ENCODE measurements at regions not wholly inside any gene's neighbourhood (a gene's known extent, or its start where the extent isn't known, plus 50 kb on each side); places are given as distances from the start of the nearest gene placed in this dataset.

DNA sequence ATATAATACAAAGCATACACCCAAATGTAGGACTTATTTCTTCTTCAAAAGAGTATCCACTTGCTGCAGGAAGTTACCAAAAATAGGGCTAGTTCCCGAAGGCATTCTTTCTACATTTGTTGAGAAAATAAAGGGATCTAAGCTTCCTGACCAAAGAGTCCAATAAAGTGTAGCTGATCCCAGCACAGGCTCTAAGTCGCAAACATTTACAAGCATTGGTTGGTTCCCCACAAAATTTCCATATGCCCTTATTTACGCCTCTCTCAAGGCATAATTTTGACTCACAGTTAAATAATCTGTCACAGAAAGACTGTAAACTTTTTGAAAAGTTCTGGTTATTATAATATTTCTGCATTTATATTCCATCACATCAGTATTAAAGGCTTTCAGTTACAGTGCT is 1520.1 kb upstream of the ZEB2 start:
- TF ChIP-seq, protein P1, sequence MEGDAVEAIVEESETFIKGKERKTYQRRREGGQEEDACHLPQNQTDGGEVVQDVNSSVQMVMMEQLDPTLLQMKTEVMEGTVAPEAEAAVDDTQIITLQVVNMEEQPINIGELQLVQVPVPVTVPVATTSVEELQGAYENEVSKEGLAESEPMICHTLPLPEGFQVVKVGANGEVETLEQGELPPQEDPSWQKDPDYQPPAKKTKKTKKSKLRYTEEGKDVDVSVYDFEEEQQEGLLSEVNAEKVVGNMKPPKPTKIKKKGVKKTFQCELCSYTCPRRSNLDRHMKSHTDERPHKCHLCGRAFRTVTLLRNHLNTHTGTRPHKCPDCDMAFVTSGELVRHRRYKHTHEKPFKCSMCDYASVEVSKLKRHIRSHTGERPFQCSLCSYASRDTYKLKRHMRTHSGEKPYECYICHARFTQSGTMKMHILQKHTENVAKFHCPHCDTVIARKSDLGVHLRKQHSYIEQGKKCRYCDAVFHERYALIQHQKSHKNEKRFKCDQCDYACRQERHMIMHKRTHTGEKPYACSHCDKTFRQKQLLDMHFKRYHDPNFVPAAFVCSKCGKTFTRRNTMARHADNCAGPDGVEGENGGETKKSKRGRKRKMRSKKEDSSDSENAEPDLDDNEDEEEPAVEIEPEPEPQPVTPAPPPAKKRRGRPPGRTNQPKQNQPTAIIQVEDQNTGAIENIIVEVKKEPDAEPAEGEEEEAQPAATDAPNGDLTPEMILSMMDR (conservative IDR thresholded peaks at IDR 0.05; ENCODE audit: low read depth, low read length), result no peak
- no peak overlapping the region for H3K4me3 ChIP-seq (ENCODE audit: low read length)
- DNase-seq (ENCODE audit: low read depth), result no peak

DNA sequence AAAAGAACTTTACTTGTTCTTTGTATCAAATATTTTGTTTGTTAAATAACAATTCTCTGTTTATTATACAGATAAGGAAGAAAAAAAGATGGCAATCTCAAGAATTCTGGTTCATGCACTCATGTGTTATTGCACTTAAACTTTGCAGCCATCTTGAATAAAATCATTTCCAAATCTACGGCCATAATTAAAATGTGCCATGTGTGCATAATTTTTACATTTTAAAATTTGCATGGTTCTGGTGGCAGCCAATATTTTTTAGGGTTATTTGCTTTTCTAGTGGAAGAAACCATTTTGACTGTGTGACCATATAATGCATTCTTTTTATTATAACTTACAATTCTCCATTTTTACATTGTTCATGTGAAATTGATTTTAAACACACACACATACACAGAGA is 1518.1 kb upstream of the ZEB2 start:
- no peak overlapping the region for H3K4me3 ChIP-seq (ENCODE audit: low read length)
- TF ChIP-seq, protein P1 (conservative IDR thresholded peaks at IDR 0.05; ENCODE audit: low read depth, low read length), result no peak
- DNase-seq (ENCODE audit: low read depth), result no peak

DNA sequence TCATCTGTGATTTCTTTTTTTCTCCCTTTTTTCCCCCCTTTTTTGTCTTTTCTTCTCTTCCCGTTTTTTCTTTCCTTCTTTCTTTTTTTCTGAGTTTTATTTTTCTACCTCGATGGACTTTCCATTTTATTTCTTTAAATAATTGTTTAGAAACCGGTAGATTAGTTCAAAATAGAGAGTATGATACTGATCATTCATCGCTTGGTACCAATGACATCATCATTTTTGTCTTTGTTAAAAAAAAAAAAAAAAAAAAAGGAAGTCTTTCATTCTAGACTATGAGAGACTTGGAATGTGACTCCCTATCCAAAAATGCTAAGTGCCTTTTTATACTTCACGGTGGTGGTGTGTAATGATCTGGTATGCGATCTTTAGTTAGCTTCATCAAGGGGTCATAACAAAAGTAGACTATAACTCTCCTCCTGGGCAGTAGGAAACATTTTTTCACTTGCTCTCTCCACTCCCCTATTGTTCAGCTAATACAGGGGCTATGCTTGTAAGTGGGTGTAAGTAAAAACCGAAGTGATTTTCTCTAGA is 1517.5 kb upstream of the ZEB2 start:
- no peak overlapping the region for H3K4me3 ChIP-seq (ENCODE audit: low read length)
- TF ChIP-seq, protein P1 (conservative IDR thresholded peaks at IDR 0.05; ENCODE audit: low read depth, low read length), result no peak
- DNase-seq (ENCODE audit: low read depth), result no peak

DNA sequence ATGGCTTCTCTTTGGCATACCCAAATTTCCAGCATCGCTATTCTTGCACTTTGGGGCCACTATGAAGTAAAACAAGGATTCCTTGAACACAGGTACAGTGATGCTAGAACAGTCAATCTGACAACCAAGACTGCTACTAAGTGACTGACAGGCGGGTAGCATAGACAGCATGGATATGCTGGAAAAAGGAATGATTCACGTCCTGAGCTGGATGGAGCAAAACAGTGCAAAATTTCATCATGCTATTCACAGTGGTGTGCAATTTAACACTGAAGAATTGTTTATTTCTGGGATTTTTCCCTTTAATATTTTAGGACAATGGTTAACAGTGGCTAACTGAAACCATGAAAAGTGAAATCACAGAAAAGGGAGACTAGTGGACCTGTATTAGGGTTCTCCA is 1511.2 kb upstream of the ZEB2 start:
- H3K4me3 ChIP-seq (ENCODE audit: low read length), result no peak overlapping the region
- DNase-seq (ENCODE audit: low read depth), result no peak
- TF ChIP-seq, protein P1 (conservative IDR thresholded peaks at IDR 0.05; ENCODE audit: low read depth, low read length), result no peak

DNA sequence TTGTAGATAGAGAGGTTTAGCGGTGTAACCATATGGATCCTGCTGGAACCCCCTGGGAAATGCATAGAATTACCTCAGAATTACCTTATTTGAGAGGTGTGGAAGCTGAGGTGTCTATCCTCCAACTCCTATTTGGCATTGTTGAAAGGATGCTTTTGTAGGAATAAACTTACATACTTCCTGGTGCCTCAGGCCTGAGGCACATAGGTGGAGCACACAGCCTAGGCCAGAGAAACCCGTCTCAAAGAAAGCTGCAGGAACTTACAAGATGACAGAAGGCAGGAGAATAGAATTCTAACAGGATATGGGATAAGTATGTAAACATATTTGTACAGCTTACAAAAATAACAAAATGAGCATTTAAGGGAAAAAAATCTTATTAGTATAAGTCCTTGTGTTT is 1507.2 kb upstream of the ZEB2 start:
- DNase-seq (ENCODE audit: low read depth), result no peak
- no peak overlapping the region for H3K4me3 ChIP-seq (ENCODE audit: low read length)
- TF ChIP-seq, protein P1 (conservative IDR thresholded peaks at IDR 0.05; ENCODE audit: low read depth, low read length), result no peak

DNA sequence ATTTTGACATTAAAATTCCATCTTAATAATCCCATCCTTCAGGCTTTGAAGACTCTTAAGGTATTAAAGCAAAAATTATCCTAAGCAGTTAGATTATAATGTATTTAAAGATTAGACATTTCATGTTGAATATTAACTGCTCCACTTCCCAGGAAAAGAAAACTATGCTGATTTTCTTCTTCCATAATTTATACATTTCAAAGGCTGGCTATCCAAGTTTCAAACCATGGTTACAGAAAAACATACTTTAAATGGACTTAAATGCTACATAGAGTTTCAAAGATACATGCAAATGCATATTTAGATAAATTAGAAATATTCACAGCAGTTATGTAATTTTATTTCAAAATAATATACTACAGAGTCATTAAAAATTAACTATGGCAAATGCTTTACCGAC is 1505.6 kb upstream of the ZEB2 start:
- no peak overlapping the region for H3K4me3 ChIP-seq (ENCODE audit: low read length)
- TF ChIP-seq, protein P1 (conservative IDR thresholded peaks at IDR 0.05; ENCODE audit: low read depth, low read length), result no peak

DNA sequence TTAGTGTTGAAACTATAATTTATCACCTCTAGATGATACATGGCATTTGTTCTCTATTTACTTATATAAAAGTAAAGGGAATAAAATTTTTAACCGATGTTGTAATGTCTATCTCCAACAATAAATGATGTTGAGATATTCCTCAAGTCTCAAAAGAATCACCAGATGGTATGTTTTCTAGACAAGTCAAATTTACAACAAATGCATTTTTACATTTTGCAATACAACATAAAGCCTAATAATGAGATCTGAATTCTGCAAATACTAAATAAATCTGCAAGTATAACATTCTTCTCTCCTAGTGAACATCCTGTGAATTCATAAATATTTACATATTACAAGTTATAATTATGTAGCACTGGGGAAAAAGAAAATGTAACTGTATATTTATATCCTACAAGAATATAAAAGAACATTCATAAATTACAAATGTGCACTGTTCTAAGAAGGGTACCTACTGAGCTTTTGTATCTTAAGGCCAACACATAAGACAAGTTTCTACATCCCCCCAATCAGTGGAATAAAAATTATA is 1504.4 kb upstream of the ZEB2 start:
- no peak for DNase-seq (ENCODE audit: low read depth)
- TF ChIP-seq, protein P1 (conservative IDR thresholded peaks at IDR 0.05; ENCODE audit: low read depth, low read length), result no peak
- no peak overlapping the region for H3K4me3 ChIP-seq (ENCODE audit: low read length)

More for the DNA sequence above, 1505.6 kb upstream of the ZEB2 start:
- DNase-seq (ENCODE audit: low read depth), result no peak
